ENCODE measurements at regions not wholly inside any gene's neighbourhood (a gene's known extent, or its start where the extent isn't known, plus 50 kb on each side); places are given as distances from the start of the nearest gene placed in this dataset.

DNA sequence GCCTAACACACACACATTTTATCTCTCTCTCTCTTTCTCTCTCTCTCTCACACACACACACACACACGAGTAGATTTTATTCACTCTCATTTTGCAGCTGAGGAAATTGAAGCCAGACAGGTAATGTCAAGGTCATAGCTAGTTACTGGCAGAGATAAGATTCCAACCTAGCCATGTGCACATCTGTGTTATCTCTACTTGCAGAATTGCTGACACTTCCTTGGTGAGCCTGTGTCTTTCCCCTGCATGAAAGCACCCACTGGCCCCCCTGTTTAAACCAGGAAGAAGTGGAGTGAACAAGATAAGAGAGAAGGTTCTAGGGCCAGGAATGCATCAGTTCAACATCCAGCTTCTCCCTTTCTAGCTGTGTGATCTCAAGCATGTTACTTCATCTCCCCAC is 423.7 kb downstream of the TXNL1 start:
- no peak for DNase-seq

DNA sequence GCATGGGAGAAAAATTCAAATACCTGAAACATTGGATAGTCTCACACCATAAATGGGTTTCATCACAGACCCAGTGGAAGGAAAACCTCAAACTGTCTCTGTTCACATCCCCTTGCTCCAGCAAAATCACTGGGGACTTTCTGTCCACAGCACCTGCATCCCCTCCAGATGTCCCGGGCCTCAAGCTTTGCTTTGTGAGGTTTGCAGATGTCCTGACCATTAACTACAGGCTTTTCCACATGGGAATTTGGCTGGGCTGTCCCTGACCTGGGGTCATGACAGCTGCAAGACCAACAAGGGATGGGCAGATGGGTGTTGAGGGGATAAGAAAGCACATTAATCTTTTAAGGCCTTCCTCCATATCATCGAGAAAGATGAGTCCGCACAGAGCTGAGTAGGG is 427.9 kb downstream of the TXNL1 start:
- no peak for DNase-seq

GRCh38 chr18:56207989-56208388 is 430.4 kb downstream of the TXNL1 start:
- DNase-seq: no peak

GRCh38 chr18:56204052-56204451 is 434.3 kb downstream of the TXNL1 start:
- DNase-seq: no peak

DNA sequence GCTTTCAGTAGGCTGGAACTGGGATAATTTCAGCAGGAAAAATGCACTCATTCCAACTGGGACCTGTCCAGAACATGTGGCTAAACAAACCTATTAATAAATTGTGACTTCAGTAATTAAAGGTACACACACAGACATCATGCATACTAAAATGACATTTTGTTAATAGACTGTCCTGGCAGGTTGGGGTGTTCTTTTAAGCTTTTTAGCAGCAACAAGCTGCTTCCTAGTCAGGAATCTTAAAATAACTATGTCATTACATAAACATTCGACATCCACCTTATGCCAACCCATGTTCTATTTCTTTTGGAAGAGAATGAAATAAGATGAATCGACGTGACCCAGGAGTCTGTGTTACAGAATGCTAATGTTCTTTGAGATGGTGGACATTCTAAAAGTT is 435.7 kb downstream of the TXNL1 start:
- DNase-seq: no peak

- DNase-seq: no peak
Measured at GRCh38 chr18:56200381-56200911, 437.9 kb downstream of the TXNL1 start.

DNA sequence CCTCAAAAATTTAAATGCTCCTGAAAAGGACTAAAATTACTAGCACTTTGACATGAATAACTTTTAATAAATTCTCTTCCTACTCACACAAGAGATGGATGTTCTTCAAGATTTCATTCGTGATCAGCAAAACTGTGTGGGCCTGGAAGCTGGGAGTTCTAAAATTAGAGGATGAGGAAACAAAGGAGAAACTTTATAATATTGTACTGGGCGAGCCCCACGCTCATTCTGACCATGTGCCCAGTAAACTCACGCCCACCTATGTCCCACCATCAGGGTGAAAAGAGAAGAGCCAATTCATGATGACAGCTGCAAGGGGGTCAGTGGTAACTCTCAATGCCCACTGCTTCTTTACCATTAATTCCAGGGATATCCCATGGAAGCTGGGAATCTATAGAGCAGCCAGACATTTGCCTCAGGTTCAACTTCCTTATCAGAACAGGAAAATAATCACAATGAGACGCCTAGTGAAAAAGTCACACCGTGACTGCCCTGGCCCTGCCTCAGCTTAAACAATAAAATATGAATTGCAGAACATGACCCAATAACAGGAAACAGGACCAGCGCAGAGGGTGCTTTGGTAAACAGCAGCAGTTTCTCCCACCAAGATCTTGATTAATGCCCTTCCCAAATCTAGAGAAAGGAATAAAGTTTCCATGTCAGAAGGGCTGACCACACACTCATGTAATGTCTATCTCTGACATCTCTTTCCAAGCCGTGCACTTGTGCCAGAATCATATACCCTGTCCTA is 438.6 kb downstream of the TXNL1 start:
- no peak for DNase-seq

- DNase-seq: no peak
Measured at GRCh38 chr18:56197241-56197859, 441.0 kb downstream of the TXNL1 start.

- DNase-seq: no peak
Measured at GRCh38 chr18:56196495-56197225, 441.7 kb downstream of the TXNL1 start.

- DNase-seq: no peak
Measured at GRCh38 chr18:56191334-56191733, 447.1 kb downstream of the TXNL1 start.

DNA sequence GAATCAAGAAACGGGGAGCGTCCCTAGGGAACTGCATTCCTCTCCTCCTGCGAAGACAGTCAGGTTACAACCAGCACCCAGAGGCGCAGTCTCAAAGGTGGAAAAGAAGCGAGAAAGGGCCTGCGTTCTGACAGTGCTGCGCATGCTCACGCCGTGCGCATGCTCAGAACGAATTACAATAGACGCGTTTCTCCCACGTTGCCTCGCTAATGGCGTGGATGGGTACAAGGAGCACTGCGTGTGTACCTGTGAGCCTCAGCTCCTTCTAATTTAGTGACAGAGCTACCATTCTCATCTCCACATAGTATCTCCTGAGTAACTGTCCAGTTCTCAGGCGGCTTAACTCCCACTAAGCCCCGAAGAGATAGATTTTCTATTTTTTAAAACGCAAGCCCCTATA is 448.8 kb downstream of the TXNL1 start:
- no peak for DNase-seq

DNA sequence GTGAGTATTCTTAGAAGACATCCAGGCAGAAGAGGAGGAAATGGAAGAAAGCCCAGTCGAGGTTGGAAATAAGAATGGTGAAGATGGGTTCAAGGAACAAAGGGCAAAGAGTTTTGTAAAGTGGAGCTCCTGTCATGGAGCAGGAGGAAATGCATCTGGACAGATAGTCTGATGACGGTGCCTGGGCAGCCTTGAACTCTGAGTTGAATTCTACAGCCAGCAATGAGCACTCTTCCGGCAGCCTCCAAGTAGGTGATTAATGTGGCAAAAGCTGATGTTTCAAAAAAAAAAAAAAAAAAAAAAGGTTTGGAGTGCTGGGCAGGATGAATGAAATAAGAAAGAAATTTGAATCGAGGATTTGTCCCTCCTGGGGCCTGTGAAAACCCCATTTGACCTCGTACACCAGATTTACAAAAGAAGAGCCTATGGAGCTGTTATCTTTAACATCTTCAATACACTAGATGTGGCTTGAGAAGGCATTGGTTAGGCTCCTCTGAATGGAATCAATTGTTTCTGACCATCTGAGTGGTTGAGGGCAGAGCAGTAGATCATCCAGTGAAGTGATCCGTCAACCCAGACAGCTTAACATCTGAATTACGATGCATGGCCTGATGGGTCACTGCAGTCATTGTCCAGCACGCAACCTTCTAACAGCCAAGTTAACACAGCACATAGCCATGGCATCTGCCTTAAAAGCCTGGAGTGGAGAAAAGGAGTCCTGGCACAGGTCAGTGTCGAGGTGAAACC is 449.7 kb downstream of the TXNL1 start:
- DNase-seq: no peak

- no peak for DNase-seq
Measured at GRCh38 chr18:56186319-56186718, 452.1 kb downstream of the TXNL1 start.

DNA sequence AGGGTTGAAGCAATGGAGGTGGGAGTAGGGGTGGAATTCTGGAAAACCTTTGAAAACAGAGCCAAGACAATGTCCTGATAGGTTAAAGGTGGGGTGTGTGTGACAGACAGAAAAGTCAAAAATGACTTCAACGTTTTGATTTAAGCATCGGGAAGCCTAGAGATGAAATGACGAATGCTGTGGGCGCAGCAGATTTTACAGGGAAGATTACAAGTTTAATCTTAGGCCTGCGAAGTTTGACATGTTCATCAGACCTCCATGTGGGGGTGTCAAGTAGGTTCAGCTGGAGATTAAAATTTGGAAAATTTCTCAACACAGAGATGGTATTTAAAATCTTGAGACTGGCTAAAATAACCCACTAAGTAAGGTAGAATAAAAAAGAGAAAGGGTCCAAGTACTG is 453.3 kb downstream of the TXNL1 start:
- no peak for DNase-seq

GRCh38 chr18:56176751-56177150 is 461.6 kb downstream of the TXNL1 start:
- DNase-seq: no peak

DNA sequence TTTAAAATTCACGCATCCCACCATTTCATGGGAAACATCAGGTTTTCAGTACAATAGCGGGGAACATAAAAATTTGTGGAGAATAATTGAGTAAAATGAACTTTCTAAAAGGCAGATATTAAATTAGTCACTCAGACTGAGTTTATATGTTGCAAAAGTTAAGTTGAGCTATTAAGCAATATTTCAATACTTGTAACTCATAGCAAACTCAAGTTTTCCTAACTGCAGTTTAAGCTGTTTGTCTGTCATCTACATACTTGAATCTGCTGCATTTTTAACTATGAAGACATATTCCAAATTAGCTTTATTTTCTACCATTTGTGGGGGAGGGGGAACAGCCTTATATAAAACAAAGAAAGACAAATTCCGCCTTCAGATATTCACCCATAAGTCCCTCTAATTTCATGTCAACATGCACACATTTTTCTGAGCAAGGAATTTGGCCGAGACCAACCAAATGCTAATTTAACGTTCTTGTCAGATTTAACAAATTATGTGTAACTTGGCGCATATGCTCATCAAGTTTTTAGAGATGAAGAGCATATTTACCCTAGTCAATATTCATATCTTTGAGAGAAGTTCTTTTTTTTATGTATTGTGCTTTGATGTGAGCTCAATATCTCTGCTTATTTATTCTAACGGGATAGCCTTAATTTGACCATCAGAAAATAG is 462.9 kb downstream of the TXNL1 start:
- DNase-seq: no peak

GRCh38 chr18:56173542-56174220 is 464.7 kb downstream of the TXNL1 start:
- DNase-seq: no peak

DNA sequence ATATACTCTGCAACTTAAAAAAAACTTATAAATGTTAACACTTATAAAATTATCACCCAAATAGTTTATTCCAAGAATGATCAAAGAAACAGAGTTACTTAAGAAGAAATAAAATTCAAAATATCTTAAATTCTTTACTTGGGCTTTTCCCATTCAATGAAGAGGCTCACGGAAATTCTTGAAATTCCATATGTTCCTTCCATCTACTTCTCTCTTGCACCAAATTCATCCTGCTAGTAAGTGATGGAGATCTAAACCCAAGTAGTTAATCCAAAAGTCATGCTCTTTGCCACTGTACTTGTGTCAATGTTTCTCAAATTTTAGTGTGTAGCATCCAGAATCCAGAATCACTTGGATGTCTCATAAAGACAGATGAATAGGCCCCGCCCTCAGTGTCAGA is 465.9 kb downstream of the TXNL1 start:
- no peak for DNase-seq

DNA sequence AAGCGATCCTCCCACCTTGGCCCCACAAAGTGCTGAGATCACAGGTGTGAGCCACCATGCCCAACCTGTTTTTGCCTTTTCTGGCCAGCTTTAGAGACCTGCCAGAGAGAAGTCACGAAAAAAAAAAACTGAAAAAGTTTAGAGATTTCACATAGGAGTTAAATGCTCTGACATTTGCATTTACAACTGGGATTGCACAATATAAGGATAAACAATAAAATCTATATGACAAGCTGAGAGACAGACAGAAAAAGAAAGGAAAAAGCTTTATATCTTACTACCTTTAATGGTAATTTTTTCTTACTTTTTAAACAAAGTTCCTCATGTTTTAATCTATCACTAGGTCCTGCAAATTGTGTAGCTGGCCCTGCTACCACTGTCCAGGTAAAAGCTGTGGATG is 466.5 kb downstream of the TXNL1 start:
- no peak for DNase-seq

GRCh38 chr18:56168049-56168781 is 470.2 kb downstream of the TXNL1 start:
- no peak for DNase-seq

DNA sequence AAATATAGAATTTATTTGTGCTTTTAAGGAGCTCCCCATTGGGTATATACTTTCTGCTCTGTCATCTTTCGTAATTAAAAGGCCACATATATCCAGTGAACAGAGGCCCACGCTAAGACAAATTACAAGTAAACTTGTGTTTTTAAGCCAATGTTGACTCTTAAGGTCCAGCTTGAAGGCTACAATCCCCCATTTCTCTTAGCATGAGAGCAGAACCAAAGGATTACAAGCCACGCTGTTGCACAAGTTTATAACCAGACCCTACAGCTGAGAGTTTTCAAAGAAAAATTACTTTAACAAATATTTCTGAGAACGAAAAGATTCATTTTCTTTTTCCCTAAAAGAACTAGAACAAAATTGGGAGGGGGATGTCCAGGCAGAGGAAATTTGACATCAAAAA is 471.0 kb downstream of the TXNL1 start:
- DNase-seq: no peak
